ENCODE measurements at regions not wholly inside any gene's neighbourhood (a gene's known extent, or its start where the extent isn't known, plus 50 kb on each side); places are given as distances from the start of the nearest gene placed in this dataset.

DNA sequence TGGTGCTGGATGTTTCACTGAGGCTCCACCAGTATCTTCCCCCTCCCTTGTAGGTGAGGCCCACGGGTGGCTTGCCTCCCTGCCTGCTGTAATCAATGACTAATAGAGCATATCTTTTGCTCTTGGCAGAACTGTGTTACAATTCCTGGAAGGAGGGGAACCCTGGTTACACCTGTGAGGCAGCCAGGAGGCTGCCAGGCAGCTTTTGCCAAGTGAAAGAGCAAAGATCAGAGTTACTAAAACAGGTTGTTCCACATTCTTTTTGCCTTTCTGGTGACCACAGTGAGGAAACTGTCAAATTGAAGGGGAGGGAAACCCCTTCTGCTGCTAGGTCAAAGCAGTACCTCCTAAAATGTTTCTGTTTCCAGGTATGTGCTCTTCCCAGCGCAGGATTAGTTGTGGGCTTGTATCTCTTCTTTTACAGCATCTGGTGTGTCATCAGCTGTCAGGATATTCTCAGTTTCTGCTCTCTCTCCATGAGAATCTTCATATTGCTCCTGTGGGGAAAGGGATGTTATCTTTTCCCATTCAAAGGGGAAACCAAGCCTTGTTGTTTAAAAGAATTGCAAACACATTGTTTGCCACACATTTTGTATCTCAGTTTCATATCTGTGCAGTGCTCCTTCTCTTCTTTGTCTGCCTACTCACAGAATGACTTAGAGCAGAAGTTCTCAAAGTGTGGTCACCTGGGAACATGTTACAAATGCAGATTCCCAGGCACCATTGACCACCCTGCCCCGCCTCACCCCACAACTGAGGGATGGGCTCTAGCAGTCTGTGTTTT lies 137.4 kb upstream of the UMPS start:
- no peak for TF ChIP-seq SUZ12 (IDR thresholded peaks at IDR 0.05; ENCODE audit: extremely low read depth, insufficient read depth, insufficient read length)
- TF ChIP-seq YY1 (IDR thresholded peaks at IDR 0.05; ENCODE audit: insufficient read depth, insufficient read length): no peak
